ENCODE measurements at regions not wholly inside any gene's neighbourhood (a gene's known extent, or its start where the extent isn't known, plus 50 kb on each side); places are given as distances from the start of the nearest gene placed in this dataset.

GRCh38 chr12:105967038-105967776 is 171.5 kb downstream of the NUAK1 start:
- intact Hi-C loops (cut with DNase I, micrococcal nuclease), result no loop called here
- no peak for DNase-seq
- no peak for ATAC-seq

GRCh38 chr12:105968025-105968424 is 170.7 kb downstream of the NUAK1 start:
- intact Hi-C loops (cut with DNase I, micrococcal nuclease), result no loop called here
- no peak for ATAC-seq
- no peak for DNase-seq

- no peak for DNase-seq
- intact Hi-C loops (cut with DNase I, micrococcal nuclease), result no loop called here
- ATAC-seq, result no peak
Measured at GRCh38 chr12:105970885-105971284, 167.9 kb downstream of the NUAK1 start.

GRCh38 chr12:105974738-105975137 is 164.0 kb downstream of the NUAK1 start:
- DNase-seq (no peak), ATAC-seq (no peak)
- intact Hi-C loops (cut with DNase I, micrococcal nuclease), result no loop called here

GRCh38 chr12:105975351-105975750 is 163.4 kb downstream of the NUAK1 start:
- intact Hi-C loops (cut with DNase I, micrococcal nuclease), result no loop called here
- DNase-seq (no peak), ATAC-seq (no peak)

GRCh38 chr12:105977236-105977635 is 161.5 kb downstream of the NUAK1 start:
- ATAC-seq (no peak), DNase-seq (no peak)
- intact Hi-C loops (cut with DNase I, micrococcal nuclease), result no loop called here

DNA sequence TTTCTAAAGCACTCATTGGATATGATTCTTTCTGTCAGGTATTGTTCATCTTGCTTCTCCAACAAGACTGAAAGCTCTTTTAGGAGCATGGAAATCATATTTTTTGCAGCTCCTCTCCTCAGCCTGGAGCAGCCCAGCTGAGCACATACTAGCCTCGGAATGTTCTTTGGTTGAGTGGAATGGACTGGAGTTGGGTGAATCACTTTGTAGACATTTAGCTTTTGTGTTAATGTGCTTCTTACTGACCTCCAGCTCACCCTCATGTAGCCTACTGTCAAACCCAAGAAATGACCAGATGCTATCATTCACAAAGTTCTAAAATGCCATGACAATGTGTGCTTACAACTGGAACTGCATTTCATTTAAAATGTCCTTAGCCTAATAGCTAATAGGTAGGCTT is 161.1 kb downstream of the NUAK1 start:
- ATAC-seq, result no peak
- intact Hi-C loops (cut with DNase I, micrococcal nuclease), result no loop called here

DNA sequence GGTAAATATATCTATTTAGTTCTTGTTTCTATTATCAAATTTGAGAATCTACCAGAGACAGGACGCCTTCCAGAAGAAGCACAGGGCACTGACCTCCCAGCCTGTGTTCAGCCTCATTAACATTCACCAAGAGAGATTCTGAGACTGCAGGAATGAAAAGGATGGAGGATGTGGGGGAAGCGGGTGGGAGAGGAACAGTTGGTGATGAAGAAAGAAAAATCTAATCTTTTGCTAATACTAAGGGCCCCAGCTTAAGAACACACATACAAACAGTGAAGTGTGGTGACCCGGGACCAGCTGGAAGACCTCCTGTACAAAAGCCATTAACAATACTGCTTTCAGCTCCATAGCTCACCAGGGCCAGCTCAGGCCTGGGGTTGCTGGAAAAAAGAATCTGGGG is 160.5 kb downstream of the NUAK1 start:
- no peak for ATAC-seq
- intact Hi-C loops (cut with DNase I, micrococcal nuclease), result no loop called here
- DNase-seq, result no peak

More for the DNA sequence above, 161.1 kb downstream of the NUAK1 start:
- DNase-seq, result no peak

DNA sequence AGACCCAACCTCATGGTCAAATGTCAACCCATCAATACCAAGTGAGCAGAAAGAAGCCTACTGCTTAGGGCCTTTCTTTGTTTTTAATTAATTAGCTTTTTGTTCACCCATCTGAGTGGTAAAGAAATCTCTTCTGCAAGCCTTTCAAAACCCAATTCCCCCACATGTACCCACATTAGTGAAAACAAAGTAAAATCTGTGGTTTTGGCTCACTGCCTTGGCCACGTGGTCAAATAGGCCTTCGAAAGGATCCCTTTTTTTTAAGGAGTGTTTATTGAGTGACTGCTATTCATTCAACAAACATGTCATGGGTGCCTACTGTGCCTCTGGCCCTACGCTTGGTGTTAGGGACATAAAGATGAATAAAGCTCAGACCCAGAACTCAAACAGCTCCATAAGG is 160.1 kb downstream of the NUAK1 start:
- intact Hi-C loops (cut with DNase I, micrococcal nuclease), result no loop called here

DNA sequence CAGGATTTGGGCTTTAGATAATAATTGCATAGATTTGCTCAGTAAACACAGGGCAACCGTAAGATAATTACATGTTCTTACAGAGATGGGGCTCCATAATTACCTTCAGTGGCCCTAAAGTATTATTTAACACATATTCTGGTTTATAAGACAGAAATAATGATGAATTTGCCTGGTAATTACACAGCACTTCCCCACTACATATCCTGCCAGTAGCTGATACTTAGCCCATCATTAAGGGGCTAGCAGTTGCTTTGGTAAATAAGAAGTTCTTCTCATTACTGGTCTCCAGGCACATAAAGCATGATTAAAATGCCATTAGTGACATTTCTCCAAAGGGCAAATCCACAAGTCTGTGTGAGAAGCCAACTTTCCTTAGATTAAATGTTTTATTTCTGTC is 158.7 kb downstream of the NUAK1 start:
- ATAC-seq, result no peak
- intact Hi-C loops (cut with DNase I, micrococcal nuclease), result no loop called here

More for the DNA sequence above, 160.1 kb downstream of the NUAK1 start:
- ATAC-seq (no peak), DNase-seq (no peak)

GRCh38 chr12:105980533-105980932 is 158.2 kb downstream of the NUAK1 start:
- no peak for DNase-seq
- intact Hi-C loops (cut with DNase I, micrococcal nuclease), result no loop called here
- no peak for ATAC-seq

More for the DNA sequence above, 158.7 kb downstream of the NUAK1 start:
- DNase-seq, result no peak

DNA sequence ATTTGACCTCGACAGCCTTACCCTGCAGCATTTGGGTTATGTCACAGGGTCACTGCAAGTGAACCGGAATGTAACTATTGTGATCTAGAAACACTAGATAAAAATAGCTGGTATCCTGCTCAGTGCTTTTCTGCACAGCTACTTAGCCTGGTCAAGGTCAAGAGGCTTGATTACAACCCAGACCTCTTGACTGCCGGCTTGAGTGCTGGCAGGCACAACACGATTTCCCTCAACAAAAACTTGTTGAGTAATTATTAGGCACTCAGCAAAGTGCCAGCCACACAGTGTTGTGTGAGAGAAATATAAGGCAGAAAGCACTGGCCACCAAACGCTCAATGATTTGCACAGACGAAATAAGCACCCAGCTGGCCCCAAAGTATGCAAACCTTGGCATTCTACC is 156.7 kb downstream of the NUAK1 start:
- ATAC-seq (no peak), DNase-seq (no peak)
- intact Hi-C loops (cut with DNase I, micrococcal nuclease), result no loop called here

DNA sequence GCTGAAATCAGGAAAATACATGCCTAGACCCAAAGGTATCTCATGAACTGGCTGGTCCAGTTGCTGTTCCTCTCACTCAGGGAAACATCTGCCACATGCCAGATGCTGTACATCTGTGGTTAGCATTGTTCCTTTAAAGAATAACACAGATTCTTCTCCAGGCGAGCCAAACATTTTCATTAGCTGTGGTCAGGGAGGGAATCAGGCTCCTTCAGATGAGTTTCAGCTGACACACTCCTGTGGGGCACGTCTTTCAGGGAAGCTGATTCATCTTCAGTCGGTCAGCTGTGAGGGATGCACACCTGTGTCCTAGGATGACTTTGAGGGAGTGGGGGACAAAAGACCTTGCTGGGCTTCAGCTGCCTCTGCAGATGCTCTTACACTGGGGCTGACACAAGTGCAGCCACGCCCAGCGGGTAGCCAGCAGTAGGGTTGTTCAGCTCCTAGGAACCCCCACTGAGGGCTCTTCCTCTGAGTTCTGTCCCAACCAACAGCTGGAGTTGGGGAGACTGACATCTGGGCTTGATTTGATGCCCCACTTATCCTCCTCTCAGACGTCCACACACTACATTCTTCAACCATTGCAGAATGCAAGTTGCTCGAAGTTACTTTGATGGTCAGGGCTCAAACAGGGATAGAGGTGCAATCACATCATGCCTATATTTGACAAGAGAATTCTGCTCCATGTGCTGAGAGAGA is 155.0 kb downstream of the NUAK1 start:
- intact Hi-C loops (cut with DNase I, micrococcal nuclease), result no loop called here
- no peak for ATAC-seq
- no peak for DNase-seq

DNA sequence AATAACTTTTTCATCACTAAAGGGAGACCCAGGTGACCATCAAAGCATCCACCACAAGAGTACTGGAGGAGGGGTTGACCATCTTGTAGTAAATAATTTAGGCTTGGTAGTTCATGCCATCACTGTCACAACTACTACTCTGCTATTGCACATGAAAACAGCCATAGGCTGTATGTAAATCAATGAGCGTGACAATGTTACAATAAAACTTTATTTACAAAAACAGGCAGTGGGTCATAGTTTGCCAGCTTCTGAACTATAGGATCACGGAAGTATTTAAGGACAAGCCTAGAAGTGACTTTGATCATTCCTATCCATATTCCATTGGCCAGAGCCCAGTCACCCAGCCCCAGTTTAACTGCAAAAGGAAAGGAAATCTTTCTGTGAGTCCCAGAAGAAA is 153.4 kb downstream of the NUAK1 start:
- intact Hi-C loops (cut with DNase I, micrococcal nuclease), result no loop called here
- no peak for DNase-seq
- no peak for ATAC-seq

GRCh38 chr12:105986779-105987684 is 151.7 kb downstream of the NUAK1 start:
- intact Hi-C loops (cut with DNase I, micrococcal nuclease), result no loop called here
- DNase-seq, result no peak
- ATAC-seq, result no peak

DNA sequence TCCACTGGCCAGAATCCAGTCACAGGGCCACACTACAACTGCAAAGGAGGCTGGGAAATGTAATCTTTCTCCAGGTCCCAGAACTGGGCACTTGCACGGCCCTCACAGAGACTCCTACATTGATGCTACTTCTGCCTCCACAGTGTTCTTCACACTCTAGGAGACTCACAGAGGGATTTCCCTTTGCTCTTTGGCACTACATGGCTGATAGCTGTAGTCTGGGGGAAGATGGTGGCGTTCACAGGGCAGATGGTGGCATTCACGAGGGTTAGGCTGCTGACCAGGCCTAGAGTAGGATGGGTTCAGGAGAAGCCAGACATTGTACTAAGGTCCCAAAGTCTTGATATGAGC is 151.1 kb downstream of the NUAK1 start:
- intact Hi-C loops (cut with DNase I, micrococcal nuclease), result no loop called here
- DNase-seq (no peak), ATAC-seq (no peak)

- intact Hi-C loops (cut with DNase I, micrococcal nuclease), result no loop called here
- no peak for DNase-seq
- no peak for ATAC-seq
Measured at GRCh38 chr12:105992849-105993740, 145.7 kb downstream of the NUAK1 start.

GRCh38 chr12:105993766-105994555 is 144.8 kb downstream of the NUAK1 start:
- intact Hi-C loops (cut with DNase I, micrococcal nuclease), result no loop called here
- ATAC-seq, result no peak

More at GRCh38 chr12:105993766-105994555, 144.8 kb downstream of the NUAK1 start:
- no peak for DNase-seq

All from left colon (tissue), 2 donors.